ENCODE measurements at regions not wholly inside any gene's neighbourhood (a gene's known extent, or its start where the extent isn't known, plus 50 kb on each side); places are given as distances from the start of the nearest gene placed in this dataset.
"Not testable (repeated sequence)": the region's sequence is repeated elsewhere in the genome, so short reads cannot be mapped to it uniquely, and the experiment has no call there.

GRCh38 chr2:87577358-87577757 is 170.5 kb upstream of the PLGLB2 start:
- H3K27me3 ChIP-seq (replicated peaks in 1 of 4; ENCODE audit: control extremely low read depth in 1 of 4, control insufficient read depth in 3 of 4, insufficient read depth in 4 of 4, low read length in 3 of 4); H3K4me2 ChIP-seq (replicated peaks; ENCODE audit: low read depth, low read length, poor library complexity, severe bottlenecking); H3K4me3 ChIP-seq (ENCODE audit: control extremely low read depth in 1 of 5, extremely low read depth in 1 of 5, insufficient read depth in 1 of 5, low read depth in 2 of 5, low read length in 4 of 5); H3K4me3 Mint-ChIP-seq; H3K4me1 Mint-ChIP-seq; H3K27me3 Mint-ChIP-seq; H3K9ac ChIP-seq (ENCODE audit: low read length); intact Hi-C loops (cut with micrococcal nuclease); H2AFZ ChIP-seq (ENCODE audit: insufficient read depth, low read depth, low read length, poor library complexity, severe bottlenecking); H4K20me1 ChIP-seq (ENCODE audit: control insufficient read depth, insufficient read depth, low read length, poor library complexity, severe bottlenecking); ATAC-seq (ENCODE audit: low read depth); H3K27ac ChIP-seq (ENCODE audit: low read length in 2 of 2); H3K9me3 Mint-ChIP-seq (ENCODE audit: insufficient read depth); H3K36me3 ChIP-seq (replicated peaks in 1 of 2; ENCODE audit: control extremely low read depth in 1 of 2, control insufficient read depth in 1 of 2, extremely low read depth in 1 of 2, insufficient read depth in 2 of 2, low read length in 1 of 2); POLR2A ChIA-PET; H3K9me3 ChIP-seq (ENCODE audit: control extremely low read depth in 1 of 3, control insufficient read depth in 2 of 3, insufficient read depth in 1 of 3, low read length in 2 of 3); H3K27ac Mint-ChIP-seq; DNase-seq; H3K4me1 ChIP-seq (ENCODE audit: control insufficient read depth in 2 of 2, insufficient read depth in 2 of 2, low read length in 2 of 2); CTCF ChIA-PET; H3K79me2 ChIP-seq (ENCODE audit: control insufficient read depth, insufficient read depth, low read length): not testable (repeated sequence)
- no CpG with 5 or more reads among the region's 2 CpGs for WGBS (ENCODE audit: insufficient coverage)

GRCh38 chr2:87582152-87582551 is 165.7 kb upstream of the PLGLB2 start:
- H2AFZ ChIP-seq (ENCODE audit: insufficient read depth, low read depth, low read length, poor library complexity, severe bottlenecking); H3K27ac Mint-ChIP-seq; H3K4me2 ChIP-seq (replicated peaks; ENCODE audit: low read depth, low read length, poor library complexity, severe bottlenecking); H3K4me3 Mint-ChIP-seq; intact Hi-C loops (cut with micrococcal nuclease); POLR2A ChIA-PET; CTCF ChIA-PET; H3K4me1 ChIP-seq (ENCODE audit: control insufficient read depth in 2 of 2, insufficient read depth in 2 of 2, low read length in 2 of 2); H3K27me3 Mint-ChIP-seq; H3K9me3 Mint-ChIP-seq (ENCODE audit: insufficient read depth); H3K27me3 ChIP-seq (replicated peaks in 1 of 4; ENCODE audit: control extremely low read depth in 1 of 4, control insufficient read depth in 3 of 4, insufficient read depth in 4 of 4, low read length in 3 of 4); H3K27ac ChIP-seq (ENCODE audit: low read length in 2 of 2); DNase-seq; H3K9ac ChIP-seq (ENCODE audit: low read length); H3K4me3 ChIP-seq (ENCODE audit: control extremely low read depth in 1 of 5, extremely low read depth in 1 of 5, insufficient read depth in 1 of 5, low read depth in 2 of 5, low read length in 4 of 5); H3K79me2 ChIP-seq (ENCODE audit: control insufficient read depth, insufficient read depth, low read length); H3K4me1 Mint-ChIP-seq; H4K20me1 ChIP-seq (ENCODE audit: control insufficient read depth, insufficient read depth, low read length, poor library complexity, severe bottlenecking); H3K9me3 ChIP-seq (ENCODE audit: control extremely low read depth in 1 of 3, control insufficient read depth in 2 of 3, insufficient read depth in 1 of 3, low read length in 2 of 3); H3K36me3 ChIP-seq (replicated peaks in 1 of 2; ENCODE audit: control extremely low read depth in 1 of 2, control insufficient read depth in 1 of 2, extremely low read depth in 1 of 2, insufficient read depth in 2 of 2, low read length in 1 of 2): not testable (repeated sequence)
- no CpG with 5 or more reads among the region's 4 CpGs for WGBS (ENCODE audit: insufficient coverage)
- ATAC-seq (ENCODE audit: low read depth) = peak; percentile 83

- H3K4me3 ChIP-seq (ENCODE audit: control extremely low read depth in 1 of 5, extremely low read depth in 1 of 5, insufficient read depth in 1 of 5, low read depth in 2 of 5, low read length in 4 of 5); DNase-seq; H3K9me3 ChIP-seq (ENCODE audit: control extremely low read depth in 1 of 3, control insufficient read depth in 2 of 3, insufficient read depth in 1 of 3, low read length in 2 of 3); intact Hi-C loops (cut with micrococcal nuclease); H3K4me1 ChIP-seq (ENCODE audit: control insufficient read depth in 2 of 2, insufficient read depth in 2 of 2, low read length in 2 of 2); H3K27me3 ChIP-seq (replicated peaks in 1 of 4; ENCODE audit: control extremely low read depth in 1 of 4, control insufficient read depth in 3 of 4, insufficient read depth in 4 of 4, low read length in 3 of 4); H3K9me3 Mint-ChIP-seq (ENCODE audit: insufficient read depth); H3K4me2 ChIP-seq (replicated peaks; ENCODE audit: low read depth, low read length, poor library complexity, severe bottlenecking); H3K36me3 ChIP-seq (replicated peaks in 1 of 2; ENCODE audit: control extremely low read depth in 1 of 2, control insufficient read depth in 1 of 2, extremely low read depth in 1 of 2, insufficient read depth in 2 of 2, low read length in 1 of 2); POLR2A ChIA-PET; ATAC-seq (ENCODE audit: low read depth); H2AFZ ChIP-seq (ENCODE audit: insufficient read depth, low read depth, low read length, poor library complexity, severe bottlenecking); CTCF ChIA-PET; H3K9ac ChIP-seq (ENCODE audit: low read length); H3K27me3 Mint-ChIP-seq; H3K4me1 Mint-ChIP-seq; H3K79me2 ChIP-seq (ENCODE audit: control insufficient read depth, insufficient read depth, low read length); H3K4me3 Mint-ChIP-seq; H3K27ac ChIP-seq (ENCODE audit: low read length in 2 of 2); H4K20me1 ChIP-seq (ENCODE audit: control insufficient read depth, insufficient read depth, low read length, poor library complexity, severe bottlenecking): not testable (repeated sequence)
- peak overlapping the region; percentile 65 for H3K27ac Mint-ChIP-seq
These were observed 165.3 kb upstream of the PLGLB2 start for GRCh38 chr2:87582579-87582978.

DNA sequence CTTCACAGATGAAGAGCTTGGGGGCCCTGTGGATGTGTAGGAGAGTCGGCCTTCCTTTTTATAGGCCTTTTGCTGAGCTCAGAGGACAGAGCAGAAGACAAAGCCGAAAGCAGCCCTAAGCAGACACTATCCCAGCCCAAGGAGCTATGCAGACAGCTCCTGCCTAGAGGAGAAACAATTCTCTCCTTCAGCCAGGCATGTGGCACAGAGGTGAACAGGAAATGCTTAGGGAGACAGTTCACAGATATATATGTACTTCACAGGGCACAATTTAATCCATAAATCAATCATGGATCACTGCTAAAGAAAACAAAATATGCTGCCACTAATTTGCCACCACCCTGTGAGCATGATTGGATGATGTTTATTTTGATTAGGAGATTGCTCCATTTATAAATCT is 164.5 kb upstream of the PLGLB2 start:
- H3K4me1 ChIP-seq (ENCODE audit: control insufficient read depth in 2 of 2, insufficient read depth in 2 of 2, low read length in 2 of 2); H3K4me1 Mint-ChIP-seq; H3K27ac Mint-ChIP-seq; H3K27me3 Mint-ChIP-seq; H3K36me3 ChIP-seq (replicated peaks in 1 of 2; ENCODE audit: control extremely low read depth in 1 of 2, control insufficient read depth in 1 of 2, extremely low read depth in 1 of 2, insufficient read depth in 2 of 2, low read length in 1 of 2); H3K9ac ChIP-seq (ENCODE audit: low read length); ATAC-seq (ENCODE audit: low read depth); intact Hi-C loops (cut with micrococcal nuclease); H3K9me3 ChIP-seq (ENCODE audit: control extremely low read depth in 1 of 3, control insufficient read depth in 2 of 3, insufficient read depth in 1 of 3, low read length in 2 of 3); CTCF ChIA-PET; H4K20me1 ChIP-seq (ENCODE audit: control insufficient read depth, insufficient read depth, low read length, poor library complexity, severe bottlenecking); H3K4me3 ChIP-seq (ENCODE audit: control extremely low read depth in 1 of 5, extremely low read depth in 1 of 5, insufficient read depth in 1 of 5, low read depth in 2 of 5, low read length in 4 of 5); DNase-seq; H3K4me3 Mint-ChIP-seq; H2AFZ ChIP-seq (ENCODE audit: insufficient read depth, low read depth, low read length, poor library complexity, severe bottlenecking); H3K4me2 ChIP-seq (replicated peaks; ENCODE audit: low read depth, low read length, poor library complexity, severe bottlenecking); POLR2A ChIA-PET; H3K27ac ChIP-seq (ENCODE audit: low read length in 2 of 2); H3K27me3 ChIP-seq (replicated peaks in 1 of 4; ENCODE audit: control extremely low read depth in 1 of 4, control insufficient read depth in 3 of 4, insufficient read depth in 4 of 4, low read length in 3 of 4); H3K79me2 ChIP-seq (ENCODE audit: control insufficient read depth, insufficient read depth, low read length); H3K9me3 Mint-ChIP-seq (ENCODE audit: insufficient read depth): not testable (repeated sequence)
- WGBS (ENCODE audit: insufficient coverage) = no CpG with 5 or more reads among the region's 2 CpGs
